GM21825 (cell line): ENCODE measurements at regions not wholly inside any gene's neighbourhood (a gene's known extent, or its start where the extent isn't known, plus 50 kb on each side); places are given as distances from the start of the nearest gene placed in this dataset.
"Not testable (repeated sequence)": the region's sequence is repeated elsewhere in the genome, so short reads cannot be mapped to it uniquely, and the experiment has no call there.

Experiments used
- ATAC-seq: cut with Tn5 transposase; IDR thresholded peaks from one replicate; pipeline ENCODE4 v1.9.1; 2021; ENCODE audit warnings: mild to moderate bottlenecking, moderate library complexity; ENCODE audit not compliant: unreplicated experiment

DNA sequence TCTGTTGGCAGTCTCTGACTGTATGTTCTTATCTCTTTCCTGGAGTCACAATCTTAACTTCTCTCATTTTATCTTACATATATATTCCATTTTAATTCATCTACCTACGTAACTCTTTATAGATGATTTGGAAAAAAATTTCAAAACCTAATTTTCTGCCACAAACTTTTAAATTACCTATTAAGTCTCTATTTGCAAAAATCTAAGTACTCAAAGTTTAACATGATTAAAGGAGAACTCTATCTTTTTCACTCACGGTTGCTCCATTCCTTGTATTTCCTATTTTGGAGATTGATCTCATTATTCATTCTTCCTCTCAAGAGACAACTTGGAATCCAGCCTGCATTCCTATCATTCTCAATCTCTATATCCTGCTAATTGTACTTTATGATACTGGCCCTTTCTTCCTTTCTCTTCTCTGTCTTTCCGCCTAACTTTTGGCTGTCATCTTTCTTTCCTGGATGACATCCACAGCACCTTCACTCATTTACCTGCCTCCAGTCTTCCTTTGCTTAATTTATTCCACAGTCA, 1071.1 kb upstream of the CITED2 start:
- ATAC-seq, result no peak

DNA sequence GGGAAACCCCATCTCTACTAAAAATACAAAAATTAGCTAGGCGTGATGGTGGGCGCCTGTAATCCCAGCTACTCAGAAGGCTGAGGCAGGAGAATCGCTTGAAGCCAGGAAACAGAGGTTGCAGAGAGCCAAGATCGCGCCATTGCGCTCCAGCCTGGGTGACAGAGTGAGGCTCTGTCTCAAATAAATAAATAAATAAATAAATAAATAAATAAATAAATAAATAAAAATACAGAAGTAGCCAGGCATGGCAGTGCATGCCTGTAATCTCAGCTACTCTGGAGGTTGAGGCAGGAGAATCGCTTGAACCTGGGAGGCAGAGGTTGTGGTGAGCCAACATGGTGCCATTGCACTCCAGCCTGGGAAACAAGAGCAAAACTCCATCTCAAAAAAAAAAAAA, 1068.7 kb upstream of the CITED2 start:
- ATAC-seq, result not testable (repeated sequence)

DNA sequence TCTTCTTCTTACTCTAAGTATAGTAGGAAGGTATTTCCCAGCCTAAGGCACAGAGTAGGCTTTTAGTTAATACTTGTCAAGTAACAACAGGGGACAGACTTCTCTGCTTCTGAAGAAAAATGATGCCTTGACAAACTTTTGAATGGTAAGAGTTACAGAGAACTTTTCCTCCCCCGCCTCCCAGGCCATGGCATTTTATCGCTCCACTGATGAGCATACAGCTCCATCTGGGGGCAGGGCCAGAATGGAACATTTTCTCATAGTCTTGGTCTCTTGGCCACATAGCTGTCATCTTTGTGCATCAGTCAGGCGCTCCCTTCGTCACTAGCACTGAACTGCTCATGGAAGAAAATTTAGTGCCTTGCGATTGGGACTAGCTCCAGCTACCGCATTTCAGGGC, 1066.8 kb upstream of the CITED2 start:
- no peak for ATAC-seq

- no peak for ATAC-seq
These were observed 1065.9 kb upstream of the CITED2 start for GRCh38 chr6:140440223-140440835.

GRCh38 chr6:140438346-140438735, 1063.9 kb upstream of the CITED2 start:
- no peak for ATAC-seq

GRCh38 chr6:140437619-140438345, 1063.3 kb upstream of the CITED2 start:
- ATAC-seq, result no peak

GRCh38 chr6:140436023-140436811, 1061.8 kb upstream of the CITED2 start:
- no peak for ATAC-seq

DNA sequence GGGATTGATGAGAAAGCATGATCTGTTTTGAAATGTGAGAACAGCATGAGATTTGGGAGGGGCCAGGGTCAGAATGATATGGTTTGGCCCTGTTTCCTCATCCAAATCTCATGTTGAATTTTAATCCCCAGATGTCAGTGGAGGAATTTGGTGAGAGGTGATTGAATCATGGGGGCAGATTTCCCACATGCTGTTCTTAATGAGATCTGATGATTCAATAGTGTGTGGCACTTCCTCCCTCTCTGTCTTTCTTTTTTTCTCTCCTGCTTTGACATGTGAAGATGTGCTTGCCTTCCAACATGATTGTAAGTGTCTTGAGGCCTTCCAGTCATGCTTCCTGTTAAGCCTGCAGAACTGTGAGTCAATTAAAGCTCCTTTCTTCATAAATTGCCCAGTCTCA, 1060.3 kb upstream of the CITED2 start:
- no peak for ATAC-seq

GRCh38 chr6:140433072-140433471, 1058.6 kb upstream of the CITED2 start:
- no peak for ATAC-seq

DNA sequence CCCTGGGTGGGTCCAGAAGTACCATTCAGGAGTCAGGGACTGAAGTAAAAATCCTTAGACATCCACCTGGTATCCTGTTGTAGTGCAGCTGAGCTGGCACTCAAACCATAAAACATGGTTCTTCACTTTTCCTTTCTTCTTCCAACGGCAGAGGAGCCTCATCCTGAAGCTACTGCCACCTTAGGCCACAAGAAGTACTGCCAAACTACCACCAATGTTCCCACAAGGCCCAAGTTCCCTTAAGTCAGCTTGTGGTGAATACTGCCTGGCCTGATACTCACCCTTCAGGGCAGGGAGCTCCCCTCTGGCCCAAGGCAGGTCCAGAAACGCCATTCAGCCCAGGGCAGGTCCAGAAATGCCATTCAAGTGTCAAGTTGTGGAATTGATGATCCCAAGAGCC, 1053.4 kb upstream of the CITED2 start:
- no peak for ATAC-seq

DNA sequence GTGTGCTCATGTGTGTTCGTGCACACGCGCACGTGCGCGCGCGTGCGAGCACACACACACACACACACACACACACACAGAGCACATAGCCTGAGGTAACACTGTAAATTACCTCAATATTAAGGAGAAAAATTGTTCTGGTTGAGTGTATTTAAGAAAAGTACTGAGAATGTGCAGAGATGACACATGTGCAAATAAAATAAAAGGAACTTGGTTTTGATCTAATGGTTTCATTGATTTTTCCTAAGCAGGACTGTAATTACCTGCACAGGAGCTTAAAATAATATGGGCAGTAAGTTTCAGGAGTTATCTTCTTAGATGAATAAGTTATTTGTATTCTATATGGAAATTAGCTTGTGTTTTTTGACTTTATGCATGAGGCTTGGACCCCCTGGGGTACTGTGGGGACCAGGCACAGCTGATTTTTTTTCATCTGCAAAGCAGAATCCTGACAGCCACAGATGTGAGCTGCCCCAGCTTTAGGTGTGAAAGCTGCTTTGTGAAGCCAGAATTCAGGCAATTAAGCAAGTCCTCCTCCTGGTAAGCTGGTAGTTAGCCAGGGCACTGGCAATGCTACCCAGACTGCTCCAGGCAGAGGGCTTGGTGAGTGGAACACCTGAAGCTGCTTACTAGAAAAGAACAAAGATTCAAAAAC, 1040.6 kb upstream of the CITED2 start:
- ATAC-seq, result no peak

DNA sequence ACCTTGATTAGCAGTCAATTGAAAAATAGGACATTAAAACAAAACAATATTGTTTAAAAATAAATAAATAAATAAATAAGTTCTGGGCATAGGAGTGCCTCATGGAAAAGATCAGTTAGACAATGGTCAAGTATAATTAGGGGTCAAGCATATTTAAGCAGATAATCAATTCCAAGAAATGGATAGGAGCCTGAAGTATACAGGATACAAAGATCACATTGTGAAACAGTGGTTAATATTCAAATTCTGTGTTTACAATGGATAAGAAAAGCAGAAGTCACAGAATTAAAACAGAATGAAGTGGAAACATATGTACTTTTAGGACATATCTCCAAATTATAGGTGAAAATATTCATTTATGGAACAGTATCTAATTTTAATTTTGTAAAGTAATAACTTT, 1028.6 kb upstream of the CITED2 start:
- no peak for ATAC-seq

- ATAC-seq, result no peak
These were observed 1027.3 kb upstream of the CITED2 start for GRCh38 chr6:140401761-140402160.

DNA sequence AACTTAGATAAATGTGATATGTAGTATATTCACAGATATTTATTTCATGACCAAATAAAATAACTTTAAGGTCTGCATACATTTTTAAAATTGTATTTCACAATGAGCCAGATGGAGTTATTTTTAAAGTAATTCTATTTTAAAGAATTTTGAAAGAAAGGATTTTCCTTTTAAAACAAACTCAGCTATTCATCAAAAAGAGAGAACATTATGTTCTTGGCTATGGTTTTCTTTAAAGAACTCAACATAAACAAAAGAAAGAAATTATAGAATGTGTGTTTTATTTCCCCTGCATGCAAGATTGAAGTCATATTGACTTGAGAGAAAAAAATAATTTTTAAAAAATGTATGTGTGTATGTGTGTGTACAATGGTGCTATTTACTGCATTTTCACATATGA, 1023.6 kb upstream of the CITED2 start:
- ATAC-seq, result no peak

- ATAC-seq, result no peak
These were observed 1022.7 kb upstream of the CITED2 start for GRCh38 chr6:140397106-140397505.

GRCh38 chr6:140393665-140394540, 1019.5 kb upstream of the CITED2 start:
- ATAC-seq, result no peak

DNA sequence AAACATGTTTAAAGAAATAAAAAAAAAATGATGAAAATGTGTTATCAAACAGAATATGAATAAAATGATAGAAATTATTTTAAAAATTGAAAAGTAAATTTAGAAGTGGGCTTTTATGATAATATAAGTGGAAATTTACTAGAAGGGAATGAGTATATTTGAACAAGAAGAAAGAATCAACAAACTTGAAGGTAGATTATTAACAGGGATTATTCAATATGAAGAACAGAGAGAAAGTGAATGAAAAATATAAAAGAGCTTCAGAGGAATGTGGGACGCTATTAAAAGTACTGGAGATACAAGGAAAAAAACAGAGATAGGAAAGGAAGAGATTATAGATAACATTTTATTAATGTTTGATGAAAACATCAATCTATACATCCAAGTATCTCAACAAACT, 1014.4 kb upstream of the CITED2 start:
- no peak for ATAC-seq

DNA sequence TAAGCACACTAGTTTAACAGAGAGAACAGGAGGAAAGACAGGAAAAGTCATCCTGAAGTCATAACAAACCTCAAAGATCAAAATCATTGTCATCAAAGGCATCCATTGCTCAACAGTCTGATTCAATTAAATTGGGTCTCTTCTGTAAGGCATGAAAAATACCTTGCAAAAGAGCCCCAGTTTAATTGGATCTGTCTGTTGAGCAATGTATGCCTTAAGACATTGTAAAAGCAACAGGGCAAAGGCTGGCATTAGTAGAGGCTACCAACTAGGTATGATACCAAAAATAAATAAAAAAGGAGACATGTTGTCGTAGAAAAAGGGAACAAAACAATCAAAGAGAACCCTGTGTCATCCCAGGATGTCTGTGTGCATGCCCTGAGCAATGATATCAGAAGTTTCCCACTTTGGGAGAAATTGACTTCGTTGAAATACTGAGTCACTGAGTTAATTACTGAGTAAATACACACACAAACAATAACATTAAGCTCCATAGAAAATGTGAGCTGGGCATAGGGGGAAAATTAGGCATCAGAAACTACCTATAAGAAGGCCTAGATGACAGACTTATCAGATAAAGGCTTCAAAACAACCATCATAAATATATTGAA, 1013.8 kb upstream of the CITED2 start:
- ATAC-seq, result no peak

DNA sequence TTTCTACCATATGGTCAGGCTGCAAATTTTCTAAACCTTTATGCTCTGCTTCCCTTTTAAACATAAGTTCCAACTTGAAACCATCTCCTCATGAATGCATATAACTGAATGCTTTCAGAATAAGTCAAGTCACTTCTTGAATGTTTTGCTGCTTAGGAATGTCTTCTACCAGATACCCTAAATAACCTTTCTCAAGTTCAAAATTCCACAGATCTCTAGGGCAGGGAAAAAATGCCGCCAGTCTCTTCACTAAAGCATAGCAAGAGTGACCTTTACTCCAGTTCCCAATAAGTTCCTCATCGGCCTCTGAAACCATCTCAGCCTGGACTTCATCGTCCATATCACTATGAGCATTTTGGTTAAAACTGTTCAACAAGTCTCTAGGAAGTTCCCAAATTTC, 1011.2 kb upstream of the CITED2 start:
- ATAC-seq, result no peak

DNA sequence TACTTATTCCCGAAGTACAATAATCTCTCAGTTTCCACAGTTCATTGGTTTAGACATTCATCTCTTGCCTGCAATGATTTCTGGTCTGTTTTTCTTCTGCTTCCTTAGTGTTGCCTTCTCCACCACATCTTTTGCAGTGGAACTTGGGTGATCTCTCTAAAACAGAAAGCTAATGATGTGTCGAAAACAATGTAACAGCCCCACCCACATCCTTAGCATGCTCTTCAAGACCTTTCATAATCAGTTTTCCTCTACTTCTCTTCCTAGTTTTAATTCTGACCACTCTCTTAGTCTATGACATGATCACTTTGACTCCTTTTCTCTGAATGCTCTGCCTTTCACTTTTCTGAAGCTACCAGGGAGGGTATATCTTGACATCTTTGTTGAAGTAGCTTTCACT, 1007.9 kb upstream of the CITED2 start:
- ATAC-seq, result no peak
